Testis (tissue), 2 donors: ENCODE measurements at regions not wholly inside any gene's neighbourhood (a gene's known extent, or its start where the extent isn't known, plus 50 kb on each side); places are given as distances from the start of the nearest gene placed in this dataset.

Experiments
- POLR2A ChIP-seq: fragments of 450-650 bp; IDR thresholded peaks from one replicate; pipeline ENCODE4 v1.6.1; 2017; ENCODE audit warnings: antibody characterized with exemption, mild to moderate bottlenecking, moderate library complexity
- TF ChIP-seq, protein P1 (sequence below), 3 experiments: fragments of 450-650 bp in 2 of 3; fragments of 200-600 bp in 1 of 3; sonication (generic) in 1 of 3; IDR thresholded peaks; one replicate each; pipeline ENCODE4 v1.5.1; 2016 to 2019; ENCODE audit warnings: antibody characterized with exemption in 3 of 3, mild to moderate bottlenecking in 2 of 3, moderate library complexity in 1 of 3

DNA sequence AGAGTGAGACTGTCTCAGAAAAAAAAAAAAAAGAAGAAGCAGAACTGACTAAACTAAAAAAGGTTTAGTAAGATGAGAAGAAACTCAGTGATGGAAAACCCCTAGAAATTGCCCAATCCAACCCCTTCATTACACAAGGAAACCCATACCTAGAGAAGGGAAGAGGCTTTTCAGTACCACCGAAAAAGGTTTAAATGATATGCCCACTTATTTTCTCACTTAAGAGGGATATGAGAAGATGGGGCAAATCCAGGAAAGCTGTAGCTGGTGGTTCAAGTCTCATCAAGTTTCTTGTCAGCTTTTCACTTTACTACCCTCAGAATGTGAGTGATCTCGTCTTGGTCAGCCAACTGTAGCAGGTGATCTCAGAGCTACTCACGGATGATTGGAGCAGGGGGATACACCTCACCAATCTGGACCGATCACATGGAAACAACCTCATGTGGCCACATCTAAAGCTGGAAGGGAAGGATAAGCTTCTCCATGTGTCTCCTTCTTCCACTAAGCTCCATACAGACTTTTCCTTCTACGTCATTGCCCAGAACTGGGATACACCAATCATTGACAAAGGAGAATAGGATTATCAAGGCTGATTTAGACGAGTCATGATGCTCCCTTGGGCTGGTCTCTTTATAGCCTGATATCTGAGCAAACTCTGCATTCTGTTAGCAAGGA lies 126.7 kb upstream of the POU3F1 start:
- TF ChIP-seq POLR2A, result no peak
- TF ChIP-seq, protein P1, sequence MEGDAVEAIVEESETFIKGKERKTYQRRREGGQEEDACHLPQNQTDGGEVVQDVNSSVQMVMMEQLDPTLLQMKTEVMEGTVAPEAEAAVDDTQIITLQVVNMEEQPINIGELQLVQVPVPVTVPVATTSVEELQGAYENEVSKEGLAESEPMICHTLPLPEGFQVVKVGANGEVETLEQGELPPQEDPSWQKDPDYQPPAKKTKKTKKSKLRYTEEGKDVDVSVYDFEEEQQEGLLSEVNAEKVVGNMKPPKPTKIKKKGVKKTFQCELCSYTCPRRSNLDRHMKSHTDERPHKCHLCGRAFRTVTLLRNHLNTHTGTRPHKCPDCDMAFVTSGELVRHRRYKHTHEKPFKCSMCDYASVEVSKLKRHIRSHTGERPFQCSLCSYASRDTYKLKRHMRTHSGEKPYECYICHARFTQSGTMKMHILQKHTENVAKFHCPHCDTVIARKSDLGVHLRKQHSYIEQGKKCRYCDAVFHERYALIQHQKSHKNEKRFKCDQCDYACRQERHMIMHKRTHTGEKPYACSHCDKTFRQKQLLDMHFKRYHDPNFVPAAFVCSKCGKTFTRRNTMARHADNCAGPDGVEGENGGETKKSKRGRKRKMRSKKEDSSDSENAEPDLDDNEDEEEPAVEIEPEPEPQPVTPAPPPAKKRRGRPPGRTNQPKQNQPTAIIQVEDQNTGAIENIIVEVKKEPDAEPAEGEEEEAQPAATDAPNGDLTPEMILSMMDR (IDR thresholded peaks at IDR 0.05), result no peak
